Smooth muscle cell (in vitro differentiated cells): ENCODE measurements at regions not wholly inside any gene's neighbourhood (a gene's known extent, or its start where the extent isn't known, plus 50 kb on each side); places are given as distances from the start of the nearest gene placed in this dataset.
A peak's percentile ranks its signal among the peaks of the same experiment; 100 is the strongest.

Experiments
- DNase-seq: peaks from one replicate; lab custom pipeline; 2025; ENCODE audit not compliant: unreplicated experiment; lab: John Stamatoyannopoulos, UW
- H2AFZ ChIP-seq: fragments of 200-600 bp; sonication (generic); 2 replicates; pipeline ENCODE4 v1.6.0; 2016; ENCODE audit warnings: antibody characterized with exemption, low read depth, mild to moderate bottlenecking
- H3F3A ChIP-seq: fragments of 200-600 bp; sonication (generic); 2 replicates; pipeline ENCODE4 v1.6.0; 2017; ENCODE audit warnings: antibody characterized with exemption, low read depth
- H3K27ac ChIP-seq: fragments of 200-600 bp; sonication (generic); 2 replicates; pipeline ENCODE4 v1.5.1; 2016; ENCODE audit warnings: low read depth, mild to moderate bottlenecking
- H3K27me3 ChIP-seq: fragments of 200-600 bp; sonication (generic); 2 replicates; pipeline ENCODE4 v1.6.1; 2016; ENCODE audit warnings: low read depth, mild to moderate bottlenecking
- H3K36me3 ChIP-seq: fragments of 200-600 bp; sonication (generic); 2 replicates; pipeline ENCODE4 v1.5.1; 2016; ENCODE audit warnings: low read depth
- H3K4me1 ChIP-seq: fragments of 200-600 bp; sonication (generic); 2 replicates; pipeline ENCODE4 v1.5.1; 2016; ENCODE audit warnings: low read depth
- H3K4me2 ChIP-seq: fragments of 200-600 bp; sonication (generic); 2 replicates; pipeline ENCODE4 v1.6.0; 2016; ENCODE audit warnings: mild to moderate bottlenecking
- H3K4me3 ChIP-seq: fragments of 200-600 bp; sonication (generic); 2 replicates; pipeline ENCODE4 v1.5.1; 2016; ENCODE audit warnings: mild to moderate bottlenecking
- H3K79me2 ChIP-seq: fragments of 200-600 bp; sonication (generic); 2 replicates; pipeline ENCODE4 v1.6.0; 2016; ENCODE audit warnings: low read depth, mild to moderate bottlenecking
- H3K9ac ChIP-seq: fragments of 200-600 bp; sonication (generic); 2 replicates; pipeline ENCODE4 v1.6.0; 2016; ENCODE audit warnings: low read depth
- H3K9me3 ChIP-seq: fragments of 200-600 bp; sonication (generic); replicated peaks from 2 replicates; pipeline ENCODE4 v1.5.1; 2016; ENCODE audit warnings: low read depth
- H4K20me1 ChIP-seq: fragments of 200-600 bp; sonication (generic); 2 replicates; pipeline ENCODE4 v1.6.0; 2016; ENCODE audit warnings: low read depth
- WGBS: methylation state at CpG from one replicate; pipeline ENCODE4 v1.1.7; 2016; ENCODE audit warnings: low lambda C conversion rate; 5-methylcytosine and 5-hydroxymethylcytosine counted together
- TF ChIP-seq, protein P1 (sequence below): fragments of 200-600 bp; sonication (generic); IDR thresholded peaks from 2 replicates; pipeline ENCODE4 v1.5.1; 2017; ENCODE audit warnings: borderline replicate concordance, mild to moderate bottlenecking, antibody characterized with exemption; ENCODE audit not compliant: insufficient read depth, poor library complexity, severe bottlenecking

- H3K9ac ChIP-seq = no peak overlapping the region
- H3K4me1 ChIP-seq = peaks cover 17% of the 10 kb centered on the region
- no peak for DNase-seq
- H3F3A ChIP-seq = peaks cover 16% of the 10 kb centered on the region
- H3K36me3 ChIP-seq = no peaks in the 10 kb centered on the region
- TF ChIP-seq, protein P1, sequence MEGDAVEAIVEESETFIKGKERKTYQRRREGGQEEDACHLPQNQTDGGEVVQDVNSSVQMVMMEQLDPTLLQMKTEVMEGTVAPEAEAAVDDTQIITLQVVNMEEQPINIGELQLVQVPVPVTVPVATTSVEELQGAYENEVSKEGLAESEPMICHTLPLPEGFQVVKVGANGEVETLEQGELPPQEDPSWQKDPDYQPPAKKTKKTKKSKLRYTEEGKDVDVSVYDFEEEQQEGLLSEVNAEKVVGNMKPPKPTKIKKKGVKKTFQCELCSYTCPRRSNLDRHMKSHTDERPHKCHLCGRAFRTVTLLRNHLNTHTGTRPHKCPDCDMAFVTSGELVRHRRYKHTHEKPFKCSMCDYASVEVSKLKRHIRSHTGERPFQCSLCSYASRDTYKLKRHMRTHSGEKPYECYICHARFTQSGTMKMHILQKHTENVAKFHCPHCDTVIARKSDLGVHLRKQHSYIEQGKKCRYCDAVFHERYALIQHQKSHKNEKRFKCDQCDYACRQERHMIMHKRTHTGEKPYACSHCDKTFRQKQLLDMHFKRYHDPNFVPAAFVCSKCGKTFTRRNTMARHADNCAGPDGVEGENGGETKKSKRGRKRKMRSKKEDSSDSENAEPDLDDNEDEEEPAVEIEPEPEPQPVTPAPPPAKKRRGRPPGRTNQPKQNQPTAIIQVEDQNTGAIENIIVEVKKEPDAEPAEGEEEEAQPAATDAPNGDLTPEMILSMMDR = no peak
- no peak overlapping the region for H3K4me3 ChIP-seq
- H3K4me2 ChIP-seq = no peak overlapping the region
- H2AFZ ChIP-seq = peak overlapping the region; percentile 17
- H3K79me2 ChIP-seq = no peaks in the 10 kb centered on the region
- H3K27me3 ChIP-seq = no peaks in the 10 kb centered on the region
- peak overlapping the region; percentile 24 for H3K27ac ChIP-seq
- 60% methylated on average over 4 of the region's 4 CpGs for WGBS
- no peaks in the 10 kb centered on the region for H3K9me3 ChIP-seq
- H4K20me1 ChIP-seq = no peaks in the 10 kb centered on the region
Observed at GRCh38 chr20:11796026-11796425, 121.7 kb upstream of the BTBD3 start.

DNA sequence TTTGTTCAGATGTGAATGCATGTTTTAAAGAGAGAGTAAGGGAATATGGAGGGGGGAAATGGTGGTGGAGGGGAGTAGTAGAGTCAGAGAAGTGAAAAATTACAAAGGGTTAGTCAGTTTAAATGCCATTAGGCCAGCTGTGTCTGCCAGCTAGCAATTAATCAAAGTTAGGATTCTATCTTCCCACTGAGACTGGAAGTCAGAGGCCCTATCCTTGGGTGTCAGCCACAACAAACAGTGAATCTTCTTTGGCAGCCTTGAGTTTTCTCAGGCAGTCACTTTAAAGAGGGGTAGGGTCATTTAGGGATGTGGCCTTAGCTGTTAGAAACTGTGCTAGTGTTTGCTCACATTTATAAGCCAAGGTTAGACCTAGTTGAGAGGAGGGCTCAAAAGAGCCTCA is 120.5 kb upstream of the BTBD3 start:
- TF ChIP-seq, protein P1 = no peak
- H3K79me2 ChIP-seq = no peaks in the 10 kb centered on the region

GRCh38 chr20:11799281-11799684 is 118.4 kb upstream of the BTBD3 start:
- Histone ChIP-seq H3K4me2 (no peak overlapping the region), H3K9ac (no peak overlapping the region), H4K20me1 (no peaks in the 10 kb centered on the region), H3K36me3 (no peaks in the 10 kb centered on the region), H3K79me2 (no peaks in the 10 kb centered on the region), H3K4me1 (no peaks in the 10 kb centered on the region), H3K27ac (no peak overlapping the region), H3K9me3 (no peaks in the 10 kb centered on the region), H3K4me3 (no peak overlapping the region), H3K27me3 (no peaks in the 10 kb centered on the region), H3F3A (no peaks in the 10 kb centered on the region), H2AFZ (no peak overlapping the region)
- TF ChIP-seq, protein P1 = no peak
- WGBS = 71% methylated on average over 2 of the region's 2 CpGs
- DNase-seq = no peak

More for the DNA sequence above, 120.5 kb upstream of the BTBD3 start:
- H4K20me1 ChIP-seq = no peaks in the 10 kb centered on the region
- no peaks in the 10 kb centered on the region for H3K36me3 ChIP-seq
- H2AFZ ChIP-seq = peak overlapping the region; percentile 42
- no peak overlapping the region for H3K9ac ChIP-seq
- H3K4me2 ChIP-seq = no peak overlapping the region
- no peak for DNase-seq
- H3K27ac ChIP-seq = no peak overlapping the region
- no peaks in the 10 kb centered on the region for H3K9me3 ChIP-seq
- peaks cover 6% of the 10 kb centered on the region for H3F3A ChIP-seq
- no peaks in the 10 kb centered on the region for H3K27me3 ChIP-seq
- H3K4me3 ChIP-seq = no peak overlapping the region
- H3K4me1 ChIP-seq = peaks cover 9% of the 10 kb centered on the region
